Suprapubic skin (tissue), 4 donors: ENCODE measurements at regions not wholly inside any gene's neighbourhood (a gene's known extent, or its start where the extent isn't known, plus 50 kb on each side); places are given as distances from the start of the nearest gene placed in this dataset.

Experiments
- CTCF ChIP-seq, 2 donors: fragments of 200-600 bp in 1 of 2; fragments of 450-650 bp in 1 of 2; sonication (generic) in 1 of 2; IDR thresholded peaks; one replicate each; pipeline ENCODE4 v1.5.1; 2016 to 2019; ENCODE audit warnings: antibody characterized with exemption in 2 of 2, mild to moderate bottlenecking in 1 of 2, moderate library complexity in 1 of 2
- EP300 ChIP-seq: sonication (generic); formaldehyde crosslinking; IDR thresholded peaks from one replicate; pipeline ENCODE4 v1.6.1; 2017; ENCODE audit warnings: antibody characterized with exemption
- POLR2AphosphoS5 ChIP-seq, 3 donors: sonication (generic); formaldehyde crosslinking; IDR thresholded peaks; one replicate each; pipeline ENCODE4 v1.6.1; 2017; ENCODE audit warnings: antibody characterized with exemption in 3 of 3

DNA sequence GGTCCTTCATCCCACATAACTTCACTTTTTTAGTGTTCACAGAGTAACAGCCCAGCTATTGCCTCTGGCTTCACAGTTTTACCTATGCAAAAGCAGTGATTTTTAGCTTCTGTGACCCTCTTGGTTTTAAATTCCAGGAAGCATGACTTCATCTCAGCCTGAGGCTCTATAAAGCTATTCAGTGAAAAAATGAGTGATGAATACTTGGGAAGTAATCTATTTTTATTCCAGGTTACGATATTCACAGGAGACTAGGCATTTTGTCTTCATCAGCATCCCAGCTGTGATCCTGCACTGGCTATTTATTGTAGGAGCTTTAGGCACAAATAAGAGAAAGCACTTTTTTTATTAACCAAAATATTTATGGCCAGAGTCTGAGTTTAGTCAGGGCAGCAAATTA lies 164.8 kb downstream of the SNAPC1 start:
- no peak for TF ChIP-seq CTCF (IDR thresholded peaks at IDR 0.05)
- no peak for TF ChIP-seq POLR2AphosphoS5 (IDR thresholded peaks at IDR 0.05)
- no peak for TF ChIP-seq EP300
